CD4-positive, CD25-positive, alpha-beta regulatory T cell (primary cell): ENCODE measurements at regions not wholly inside any gene's neighbourhood (a gene's known extent, or its start where the extent isn't known, plus 50 kb on each side); places are given as distances from the start of the nearest gene placed in this dataset.

Source experiments
- ATAC-seq, 2 donors: fragments of 150-1000 bp; cut with Tn5 transposase; one replicate each; pipeline ENCODE4 v1.10.0; 2021; ENCODE audit warnings: low read depth in 2 of 2, moderate number of reproducible peaks in 2 of 2, moderate library complexity in 1 of 2
- DNase-seq, 3 donors: peaks; one replicate each; pipeline versions ENCODE4 v3.0.0 to v3.0.0-alpha.2; 2012 to 2022; ENCODE audit warnings: mixed read lengths in 1 of 3
- H3K27ac ChIP-seq: one replicate; pipeline ENCODE4 v1.7.0; 2013; ENCODE audit warnings: mild to moderate bottlenecking, low read length; ENCODE audit not compliant: insufficient read depth, poor library complexity, severe bottlenecking
- H3K27me3 ChIP-seq: one replicate; pipeline ENCODE4 v1.7.0; 2013; ENCODE audit warnings: low read length; ENCODE audit not compliant: control insufficient read depth, insufficient read depth
- H3K36me3 ChIP-seq: one replicate; pipeline ENCODE4 v1.7.0; 2013; ENCODE audit warnings: mild to moderate bottlenecking, low read length, moderate library complexity; ENCODE audit not compliant: control insufficient read depth, insufficient read depth
- H3K4me1 ChIP-seq: 2 replicates; pipeline ENCODE4 v1.7.0; 2013; ENCODE audit warnings: mild to moderate bottlenecking, low read length; ENCODE audit not compliant: insufficient read depth, control insufficient read depth, poor library complexity, severe bottlenecking
- H3K4me3 ChIP-seq: one replicate; pipeline ENCODE4 v1.7.0; 2013; ENCODE audit warnings: low read depth, mild to moderate bottlenecking, low read length, moderate library complexity
- H3K9me3 ChIP-seq, 2 experiments: 1 replicate in 1 of 2; 2 replicates in 1 of 2; pipeline ENCODE4 v1.7.0; 2013; ENCODE audit warnings: low read length in 2 of 2, mild to moderate bottlenecking in 1 of 2, moderate library complexity in 1 of 2; ENCODE audit not compliant: control insufficient read depth in 2 of 2
- H3K27ac Mint-ChIP-seq, 3 donors: one replicate each; pipeline ENCODE4 v1.8.0; 2020 to 2022; ENCODE audit warnings: mild to moderate bottlenecking in 3 of 3, mixed read lengths in 3 of 3, moderate library complexity in 2 of 3
- H3K27me3 Mint-ChIP-seq: one replicate; pipeline ENCODE4 v1.8.0; 2022; ENCODE audit warnings: mild to moderate bottlenecking, mixed read lengths
- H3K36me3 Mint-ChIP-seq: one replicate; pipeline ENCODE4 v1.8.0; 2020; ENCODE audit warnings: mixed read lengths
- H3K4me1 Mint-ChIP-seq, 4 donors: one replicate each; pipeline ENCODE4 v1.8.0; 2020 to 2022; ENCODE audit warnings: mixed read lengths in 4 of 4, mild to moderate bottlenecking in 1 of 4
- H3K4me3 Mint-ChIP-seq, 4 donors: one replicate each; pipeline ENCODE4 v1.8.0; 2020 to 2022; ENCODE audit warnings: mild to moderate bottlenecking in 4 of 4, mixed read lengths in 4 of 4, moderate library complexity in 3 of 4
- H3K9me3 Mint-ChIP-seq, 7 donors: one replicate each; pipeline ENCODE4 v1.8.0; 2020 to 2022; ENCODE audit warnings: mixed read lengths in 7 of 7, mild to moderate bottlenecking in 3 of 7, moderate library complexity in 2 of 7

DNA sequence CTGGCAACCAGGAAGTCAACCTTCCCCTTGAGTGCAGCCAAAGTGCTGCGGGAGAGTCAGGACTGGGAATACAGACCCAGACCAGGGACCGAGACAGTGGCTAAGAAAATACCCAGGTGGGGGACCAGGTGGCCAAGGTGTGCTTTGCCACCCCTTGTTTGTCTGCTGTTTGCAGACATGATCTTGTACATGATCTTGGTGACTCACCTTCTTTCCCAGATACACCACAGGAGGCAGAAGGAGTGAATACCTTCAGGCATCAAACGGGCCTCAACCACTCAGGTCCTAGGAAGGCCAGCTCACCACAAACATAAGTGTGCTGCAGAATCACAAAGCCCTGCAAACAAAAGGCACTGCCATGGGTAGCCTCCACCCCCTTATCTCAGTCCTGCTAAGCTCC, 62.0 kb downstream of the CNGA2 start:
- H3K4me1 ChIP-seq: no peaks in the 10 kb centered on the region
- H3K27me3 ChIP-seq: no peaks in the 10 kb centered on the region
- no peaks in the 10 kb centered on the region for H3K27me3 Mint-ChIP-seq
- H3K36me3 ChIP-seq: no peaks in the 10 kb centered on the region
- H3K4me1 Mint-ChIP-seq: no peaks in the 10 kb centered on the region
- no peak for ATAC-seq
- H3K4me3 ChIP-seq: no peak overlapping the region
- peaks cover 0 to 9% (median 0%) of the 10 kb centered on the region in 7 donors for H3K9me3 Mint-ChIP-seq
- no peak for DNase-seq
- H3K27ac ChIP-seq: no peak overlapping the region
- no peak overlapping the region for H3K27ac Mint-ChIP-seq
- H3K36me3 Mint-ChIP-seq: no peaks in the 10 kb centered on the region
- H3K9me3 ChIP-seq: no peaks in the 10 kb centered on the region
- no peak overlapping the region for H3K4me3 Mint-ChIP-seq

- H3K36me3 ChIP-seq: no peaks in the 10 kb centered on the region
- no peaks in the 10 kb centered on the region for H3K9me3 ChIP-seq
- ATAC-seq (no peak), DNase-seq (no peak)
- H3K4me3 Mint-ChIP-seq: no peak overlapping the region
- no peak overlapping the region for H3K27ac ChIP-seq
- no peaks in the 10 kb centered on the region for H3K36me3 Mint-ChIP-seq
- no peaks in the 10 kb centered on the region for H3K27me3 Mint-ChIP-seq
- no peaks in the 10 kb centered on the region for H3K27me3 ChIP-seq
- no peaks in the 10 kb centered on the region for H3K4me1 ChIP-seq
- H3K4me1 Mint-ChIP-seq: no peaks in the 10 kb centered on the region
- no peak overlapping the region for H3K4me3 ChIP-seq
- peaks cover 0 to 4% (median 0%) of the 10 kb centered on the region in 7 donors for H3K9me3 Mint-ChIP-seq
- H3K27ac Mint-ChIP-seq: no peak overlapping the region
Measured at GRCh38 chrX:151801980-151802379, 67.4 kb downstream of the CNGA2 start.

DNA sequence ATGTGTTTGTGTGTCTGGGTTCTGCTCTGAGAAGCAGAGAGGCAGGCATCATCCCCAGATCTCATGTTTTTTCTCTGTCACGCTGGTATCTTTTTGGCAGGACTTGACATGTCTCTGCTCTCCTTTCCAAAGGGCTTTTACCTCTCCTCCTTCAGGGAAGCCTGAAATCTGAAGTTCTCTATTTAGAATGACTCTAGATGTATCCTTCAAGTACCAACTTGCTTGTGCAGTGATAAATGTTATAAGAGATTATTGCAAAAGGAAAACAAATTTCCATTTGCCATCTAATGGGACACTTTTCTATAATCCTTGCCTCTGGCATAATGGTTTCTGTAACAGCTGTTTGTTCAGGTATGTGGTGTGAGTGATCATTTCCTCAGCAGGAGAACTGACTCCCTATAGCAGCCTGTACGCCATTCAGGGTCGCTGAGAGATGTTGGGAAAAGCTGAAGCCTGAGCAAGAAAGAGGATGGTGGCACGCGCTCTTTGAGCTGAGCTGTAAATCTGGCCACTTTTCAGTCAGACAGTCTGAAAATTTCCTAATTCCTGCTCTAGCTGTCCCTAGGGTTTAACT, 72.5 kb downstream of the CNGA2 start:
- H3K27ac Mint-ChIP-seq: no peak overlapping the region
- Histone ChIP-seq H3K4me3 (no peak overlapping the region), H3K4me1 (no peaks in the 10 kb centered on the region), H3K36me3 (no peaks in the 10 kb centered on the region), H3K27me3 (no peaks in the 10 kb centered on the region), H3K27ac (no peak overlapping the region), H3K9me3 (no peaks in the 10 kb centered on the region)
- no peak overlapping the region for H3K4me3 Mint-ChIP-seq
- DNase-seq (no peak), ATAC-seq (no peak)
- peaks cover 0 to 2% (median 0%) of the 10 kb centered on the region in 7 donors for H3K9me3 Mint-ChIP-seq
- no peaks in the 10 kb centered on the region for H3K36me3 Mint-ChIP-seq
- H3K4me1 Mint-ChIP-seq: no peaks in the 10 kb centered on the region
- no peaks in the 10 kb centered on the region for H3K27me3 Mint-ChIP-seq

- H3K27ac ChIP-seq: no peak overlapping the region
- no peak overlapping the region for H3K27ac Mint-ChIP-seq
- H3K4me1 ChIP-seq: no peaks in the 10 kb centered on the region
- H3K36me3 Mint-ChIP-seq: no peaks in the 10 kb centered on the region
- no peak overlapping the region for H3K4me3 ChIP-seq
- H3K4me3 Mint-ChIP-seq: no peak overlapping the region
- no peaks in the 10 kb centered on the region for H3K27me3 ChIP-seq
- no peaks in the 10 kb centered on the region for H3K4me1 Mint-ChIP-seq
- DNase-seq: no peak
- peaks cover 6% of the 10 kb centered on the region for H3K27me3 Mint-ChIP-seq
- ATAC-seq: no peak
- H3K9me3 Mint-ChIP-seq: peaks cover 0 to 2% (median 0%) of the 10 kb centered on the region in 7 donors
- no peaks in the 10 kb centered on the region for H3K9me3 ChIP-seq
- H3K36me3 ChIP-seq: no peaks in the 10 kb centered on the region
Measured at GRCh38 chrX:151812661-151813060, 78.1 kb downstream of the CNGA2 start.

- H3K36me3 ChIP-seq: no peaks in the 10 kb centered on the region
- H3K27ac ChIP-seq: no peak overlapping the region
- H3K9me3 Mint-ChIP-seq: peaks cover 0 to 2% (median 0%) of the 10 kb centered on the region in 7 donors
- no peak overlapping the region for H3K4me3 Mint-ChIP-seq
- H3K27ac Mint-ChIP-seq: no peak overlapping the region
- no peaks in the 10 kb centered on the region for H3K36me3 Mint-ChIP-seq
- H3K4me1 ChIP-seq: no peaks in the 10 kb centered on the region
- no peaks in the 10 kb centered on the region for H3K4me1 Mint-ChIP-seq
- H3K27me3 ChIP-seq: no peaks in the 10 kb centered on the region
- DNase-seq (no peak), ATAC-seq (no peak)
- H3K27me3 Mint-ChIP-seq: peaks cover 6% of the 10 kb centered on the region
- H3K4me3 ChIP-seq: no peak overlapping the region
- no peaks in the 10 kb centered on the region for H3K9me3 ChIP-seq
Measured at GRCh38 chrX:151814767-151815166, 80.2 kb downstream of the CNGA2 start.

DNA sequence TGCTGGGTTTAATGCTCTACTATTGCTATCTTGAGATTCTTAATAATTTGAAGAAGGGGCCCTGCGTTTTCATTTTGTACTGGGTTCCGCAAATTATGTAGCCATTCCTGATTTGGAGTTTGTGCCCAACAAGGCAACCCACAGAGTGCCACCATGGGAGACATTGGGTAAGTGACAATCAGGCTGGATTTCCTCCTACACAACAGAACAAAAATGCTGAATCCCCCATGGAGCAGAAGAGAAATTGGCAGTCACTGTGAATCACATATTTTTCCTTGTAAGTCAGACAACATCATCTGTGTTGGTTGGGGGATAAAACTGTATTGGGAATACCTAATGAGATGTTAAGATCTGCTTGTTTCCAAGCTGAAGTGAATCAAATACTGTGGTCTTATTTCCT, 80.9 kb downstream of the CNGA2 start:
- no peak for ATAC-seq
- Mint-ChIP-seq H3K9me3 (peaks cover 0 to 2% (median 0%) of the 10 kb centered on the region in 7 donors), H3K4me1 (no peaks in the 10 kb centered on the region), H3K27ac (no peak overlapping the region), H3K4me3 (no peak overlapping the region), H3K27me3 (peaks cover 6% of the 10 kb centered on the region), H3K36me3 (no peaks in the 10 kb centered on the region)
- no peaks in the 10 kb centered on the region for H3K4me1 ChIP-seq
- H3K27ac ChIP-seq: no peak overlapping the region
- DNase-seq: no peak
- no peaks in the 10 kb centered on the region for H3K9me3 ChIP-seq
- no peaks in the 10 kb centered on the region for H3K36me3 ChIP-seq
- no peak overlapping the region for H3K4me3 ChIP-seq
- no peaks in the 10 kb centered on the region for H3K27me3 ChIP-seq

DNA sequence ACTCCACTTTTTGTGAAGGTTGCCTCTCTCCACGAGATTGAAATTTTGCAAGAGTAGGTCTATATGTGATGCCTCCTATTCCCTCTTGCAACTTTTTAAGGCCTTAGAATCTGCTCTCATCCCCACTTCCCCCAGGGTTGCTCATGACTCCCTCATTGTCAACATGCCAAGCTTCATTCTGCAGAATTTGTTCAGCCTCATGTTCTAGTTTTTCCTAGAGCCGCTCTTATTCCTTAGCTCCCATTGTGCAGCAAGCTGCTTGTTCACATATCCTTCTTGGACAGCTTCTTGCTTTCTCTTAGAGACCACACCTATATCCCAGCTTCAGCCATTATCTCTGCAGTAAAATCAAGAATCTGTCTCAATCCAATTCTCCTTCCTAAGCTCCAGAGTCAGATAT, 82.4 kb downstream of the CNGA2 start:
- Mint-ChIP-seq H3K27ac (no peak overlapping the region), H3K9me3 (no peaks in the 10 kb centered on the region), H3K36me3 (no peaks in the 10 kb centered on the region), H3K4me1 (no peaks in the 10 kb centered on the region), H3K4me3 (no peak overlapping the region), H3K27me3 (peaks cover 6% of the 10 kb centered on the region)
- no peaks in the 10 kb centered on the region for H3K36me3 ChIP-seq
- no peaks in the 10 kb centered on the region for H3K4me1 ChIP-seq
- ATAC-seq: no peak
- no peak for DNase-seq
- no peaks in the 10 kb centered on the region for H3K27me3 ChIP-seq
- no peaks in the 10 kb centered on the region for H3K9me3 ChIP-seq
- no peak overlapping the region for H3K27ac ChIP-seq
- no peak overlapping the region for H3K4me3 ChIP-seq

GRCh38 chrX:151818828-151819227, 84.3 kb downstream of the CNGA2 start:
- no peak overlapping the region for H3K4me3 Mint-ChIP-seq
- DNase-seq: no peak
- no peak overlapping the region for H3K27ac Mint-ChIP-seq
- Histone ChIP-seq H3K9me3 (no peaks in the 10 kb centered on the region), H3K27me3 (no peaks in the 10 kb centered on the region), H3K4me1 (no peaks in the 10 kb centered on the region), H3K4me3 (no peak overlapping the region), H3K27ac (no peak overlapping the region), H3K36me3 (no peaks in the 10 kb centered on the region)
- H3K4me1 Mint-ChIP-seq: no peaks in the 10 kb centered on the region
- H3K27me3 Mint-ChIP-seq: no peaks in the 10 kb centered on the region
- no peak for ATAC-seq
- H3K9me3 Mint-ChIP-seq: no peaks in the 10 kb centered on the region
- H3K36me3 Mint-ChIP-seq: no peaks in the 10 kb centered on the region
